Esophagus squamous epithelium (tissue), 4 donors: ENCODE measurements at regions not wholly inside any gene's neighbourhood (a gene's known extent, or its start where the extent isn't known, plus 50 kb on each side); places are given as distances from the start of the nearest gene placed in this dataset.

Experiments
- POLR2A ChIP-seq, 4 donors: fragments of 450-650 bp; IDR thresholded peaks; one replicate each; pipeline ENCODE4 v1.6.1; 2017; ENCODE audit warnings: antibody characterized with exemption in 4 of 4, mild to moderate bottlenecking in 4 of 4, moderate library complexity in 3 of 4
- TF ChIP-seq, protein P1 (sequence below), 6 experiments: fragments of 450-650 bp in 4 of 6; fragments of 200-600 bp in 2 of 6; sonication (generic) in 2 of 6; IDR thresholded peaks; one replicate each; pipeline ENCODE4 v1.5.1; 2016 to 2019; ENCODE audit warnings: antibody characterized with exemption in 6 of 6, mild to moderate bottlenecking in 4 of 6, moderate library complexity in 4 of 6

DNA sequence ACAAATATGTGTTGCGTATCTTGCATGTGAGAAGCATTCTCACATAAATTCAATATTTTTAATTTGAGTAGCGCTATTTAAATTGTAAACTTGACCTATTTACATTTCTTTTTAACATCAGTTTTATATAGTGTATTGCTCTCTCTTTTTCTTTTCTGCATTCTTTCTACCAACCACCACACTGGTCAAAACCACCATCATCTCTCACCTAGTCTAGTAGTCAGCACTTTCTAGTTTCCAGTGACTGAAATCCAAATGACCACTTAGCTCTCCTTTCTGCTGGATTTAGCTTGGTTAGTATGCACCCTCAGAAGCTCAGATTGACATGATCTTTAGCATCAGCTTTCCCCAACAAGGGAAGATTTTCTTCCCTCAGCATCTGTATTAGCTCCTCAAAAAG, 73.2 kb upstream of the HCRTR2 start:
- TF ChIP-seq, protein P1, sequence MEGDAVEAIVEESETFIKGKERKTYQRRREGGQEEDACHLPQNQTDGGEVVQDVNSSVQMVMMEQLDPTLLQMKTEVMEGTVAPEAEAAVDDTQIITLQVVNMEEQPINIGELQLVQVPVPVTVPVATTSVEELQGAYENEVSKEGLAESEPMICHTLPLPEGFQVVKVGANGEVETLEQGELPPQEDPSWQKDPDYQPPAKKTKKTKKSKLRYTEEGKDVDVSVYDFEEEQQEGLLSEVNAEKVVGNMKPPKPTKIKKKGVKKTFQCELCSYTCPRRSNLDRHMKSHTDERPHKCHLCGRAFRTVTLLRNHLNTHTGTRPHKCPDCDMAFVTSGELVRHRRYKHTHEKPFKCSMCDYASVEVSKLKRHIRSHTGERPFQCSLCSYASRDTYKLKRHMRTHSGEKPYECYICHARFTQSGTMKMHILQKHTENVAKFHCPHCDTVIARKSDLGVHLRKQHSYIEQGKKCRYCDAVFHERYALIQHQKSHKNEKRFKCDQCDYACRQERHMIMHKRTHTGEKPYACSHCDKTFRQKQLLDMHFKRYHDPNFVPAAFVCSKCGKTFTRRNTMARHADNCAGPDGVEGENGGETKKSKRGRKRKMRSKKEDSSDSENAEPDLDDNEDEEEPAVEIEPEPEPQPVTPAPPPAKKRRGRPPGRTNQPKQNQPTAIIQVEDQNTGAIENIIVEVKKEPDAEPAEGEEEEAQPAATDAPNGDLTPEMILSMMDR (IDR thresholded peaks at IDR 0.05): no peak
- TF ChIP-seq POLR2A (IDR thresholded peaks at IDR 0.05): no peak
